RWPE2 (cell line): ENCODE measurements at regions not wholly inside any gene's neighbourhood (a gene's known extent, or its start where the extent isn't known, plus 50 kb on each side); places are given as distances from the start of the nearest gene placed in this dataset.

Experiments
- ATAC-seq: fragments of 200-7000 bp; cut with Tn5 transposase; 3 replicates; pipeline ENCODE4 v1.9.1; 2021; ENCODE audit warnings: low read depth
- DNase-seq: peaks from one replicate; pipeline ENCODE4 v3.0.0-alpha.2; 2020; ENCODE audit warnings: low spot score
- H3K27ac ChIP-seq: fragments of 450-650 bp; 2 replicates; pipeline ENCODE4 v1.5.1; 2017; ENCODE audit warnings: mild to moderate bottlenecking; ENCODE audit not compliant: poor library complexity, severe bottlenecking
- H3K27me3 ChIP-seq: fragments of 250-450 bp; sonication (Bioruptor Pico); 2 replicates; pipeline ENCODE4 v1.5.1; 2021; ENCODE audit warnings: mild to moderate bottlenecking, moderate library complexity; ENCODE audit not compliant: insufficient read depth, poor library complexity, severe bottlenecking
- H3K36me3 ChIP-seq: fragments of 250-450 bp; sonication (Bioruptor Pico); 2 replicates; pipeline ENCODE4 v1.5.1; 2020; ENCODE audit warnings: low read depth, mild to moderate bottlenecking, moderate library complexity
- H3K4me1 ChIP-seq: fragments of 250-450 bp; sonication (Bioruptor Pico); 2 replicates; pipeline ENCODE4 v1.5.1; 2021; ENCODE audit warnings: mild to moderate bottlenecking, moderate library complexity; ENCODE audit not compliant: insufficient read depth, poor library complexity, severe bottlenecking
- H3K4me3 ChIP-seq: fragments of 250-450 bp; sonication (Bioruptor Pico); 2 replicates; pipeline ENCODE4 v1.5.1; 2021; ENCODE audit warnings: mild to moderate bottlenecking, moderate library complexity; ENCODE audit not compliant: severe bottlenecking
- H3K9me3 ChIP-seq: fragments of 250-450 bp; sonication (Bioruptor Pico); 2 replicates; pipeline ENCODE4 v1.5.1; 2021; ENCODE audit warnings: mild to moderate bottlenecking, moderate library complexity; ENCODE audit not compliant: severe bottlenecking
- CTCF ChIP-seq: fragments of 450-650 bp; IDR thresholded peaks from one replicate; pipeline ENCODE4 v1.5.1; 2017; ENCODE audit warnings: mild to moderate bottlenecking, moderate library complexity; ENCODE audit not compliant: poor library complexity, severe bottlenecking

GRCh38 chr16:76157629-76158028 lies 119.6 kb upstream of the CNTNAP4 start:
- DNase-seq: no peak
- Histone ChIP-seq H3K9me3 (no peaks in the 10 kb centered on the region), H3K27me3 (no peaks in the 10 kb centered on the region), H3K27ac (no peak overlapping the region), H3K4me3 (no peak overlapping the region), H3K4me1 (no peaks in the 10 kb centered on the region), H3K36me3 (no peaks in the 10 kb centered on the region)
- no peak for ATAC-seq
- TF ChIP-seq CTCF: no peak

GRCh38 chr16:76162046-76162445 lies 115.2 kb upstream of the CNTNAP4 start:
- no peak for DNase-seq
- Histone ChIP-seq H3K36me3 (no peaks in the 10 kb centered on the region), H3K9me3 (no peaks in the 10 kb centered on the region), H3K4me3 (no peak overlapping the region), H3K27ac (no peak overlapping the region), H3K4me1 (no peaks in the 10 kb centered on the region), H3K27me3 (no peaks in the 10 kb centered on the region)
- no peak for TF ChIP-seq CTCF
- ATAC-seq: no peak

GRCh38 chr16:76164970-76165558 lies 112.1 kb upstream of the CNTNAP4 start:
- no peaks in the 10 kb centered on the region for H3K9me3 ChIP-seq
- ATAC-seq: no peak
- no peak overlapping the region for H3K27ac ChIP-seq
- H3K36me3 ChIP-seq: no peaks in the 10 kb centered on the region
- no peaks in the 10 kb centered on the region for H3K27me3 ChIP-seq
- H3K4me1 ChIP-seq: no peaks in the 10 kb centered on the region
- no peak overlapping the region for H3K4me3 ChIP-seq
- TF ChIP-seq CTCF: no peak
- DNase-seq: no peak

GRCh38 chr16:76175718-76176117 lies 101.5 kb upstream of the CNTNAP4 start:
- ATAC-seq (no peak), DNase-seq (no peak)
- no peaks in the 10 kb centered on the region for H3K4me1 ChIP-seq
- no peak overlapping the region for H3K4me3 ChIP-seq
- peaks cover 8% of the 10 kb centered on the region for H3K9me3 ChIP-seq
- no peaks in the 10 kb centered on the region for H3K27me3 ChIP-seq
- H3K27ac ChIP-seq: no peak overlapping the region
- TF ChIP-seq CTCF: no peak
- H3K36me3 ChIP-seq: no peaks in the 10 kb centered on the region

GRCh38 chr16:76176153-76176552 lies 101.0 kb upstream of the CNTNAP4 start:
- Histone ChIP-seq H3K4me3 (no peak overlapping the region), H3K36me3 (no peaks in the 10 kb centered on the region), H3K4me1 (no peaks in the 10 kb centered on the region), H3K27ac (no peak overlapping the region), H3K27me3 (no peaks in the 10 kb centered on the region), H3K9me3 (peaks cover 8% of the 10 kb centered on the region)
- TF ChIP-seq CTCF: no peak
- DNase-seq (no peak), ATAC-seq (no peak)
